ENCODE measurements at regions not wholly inside any gene's neighbourhood (a gene's known extent, or its start where the extent isn't known, plus 50 kb on each side); places are given as distances from the start of the nearest gene placed in this dataset.

DNA sequence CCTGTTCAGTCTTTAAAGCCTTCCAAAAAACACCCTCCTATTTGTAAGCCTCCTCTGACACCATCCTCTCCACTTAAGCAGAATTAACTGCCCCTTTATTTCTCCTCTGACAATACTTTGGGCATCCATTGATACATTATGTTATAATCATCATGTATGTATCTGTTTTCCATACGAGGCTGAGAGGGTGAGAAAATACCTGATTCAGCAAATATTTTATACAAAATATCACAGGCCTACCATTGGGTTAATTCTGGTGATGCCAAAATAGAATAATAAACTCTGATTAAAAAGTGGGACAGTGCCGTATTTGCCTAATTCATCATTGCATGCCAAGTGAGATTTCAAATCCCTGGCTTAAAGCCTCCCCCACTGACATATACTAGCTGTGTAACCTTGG lies 118.2 kb upstream of the ADAMTS9 start:
- Histone ChIP-seq H3K36me3 (ENCODE audit: control insufficient read depth, insufficient read depth, low read length) (no peaks in the 10 kb centered on the region), H3K27me3 (ENCODE audit: control insufficient read depth, insufficient read depth, low read length) (no peaks in the 10 kb centered on the region), H3K4me3 (ENCODE audit: low read depth, low read length) (no peak overlapping the region)
- TF ChIP-seq, protein P1, sequence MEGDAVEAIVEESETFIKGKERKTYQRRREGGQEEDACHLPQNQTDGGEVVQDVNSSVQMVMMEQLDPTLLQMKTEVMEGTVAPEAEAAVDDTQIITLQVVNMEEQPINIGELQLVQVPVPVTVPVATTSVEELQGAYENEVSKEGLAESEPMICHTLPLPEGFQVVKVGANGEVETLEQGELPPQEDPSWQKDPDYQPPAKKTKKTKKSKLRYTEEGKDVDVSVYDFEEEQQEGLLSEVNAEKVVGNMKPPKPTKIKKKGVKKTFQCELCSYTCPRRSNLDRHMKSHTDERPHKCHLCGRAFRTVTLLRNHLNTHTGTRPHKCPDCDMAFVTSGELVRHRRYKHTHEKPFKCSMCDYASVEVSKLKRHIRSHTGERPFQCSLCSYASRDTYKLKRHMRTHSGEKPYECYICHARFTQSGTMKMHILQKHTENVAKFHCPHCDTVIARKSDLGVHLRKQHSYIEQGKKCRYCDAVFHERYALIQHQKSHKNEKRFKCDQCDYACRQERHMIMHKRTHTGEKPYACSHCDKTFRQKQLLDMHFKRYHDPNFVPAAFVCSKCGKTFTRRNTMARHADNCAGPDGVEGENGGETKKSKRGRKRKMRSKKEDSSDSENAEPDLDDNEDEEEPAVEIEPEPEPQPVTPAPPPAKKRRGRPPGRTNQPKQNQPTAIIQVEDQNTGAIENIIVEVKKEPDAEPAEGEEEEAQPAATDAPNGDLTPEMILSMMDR (IDR thresholded peaks at IDR 0.05; ENCODE audit: insufficient read depth, low read depth, low read length) = no peak
- DNase-seq (ENCODE audit: low read depth) = no peak
- POLR2A ChIA-PET = no interaction called here
- CTCF ChIA-PET = no interaction called here

DNA sequence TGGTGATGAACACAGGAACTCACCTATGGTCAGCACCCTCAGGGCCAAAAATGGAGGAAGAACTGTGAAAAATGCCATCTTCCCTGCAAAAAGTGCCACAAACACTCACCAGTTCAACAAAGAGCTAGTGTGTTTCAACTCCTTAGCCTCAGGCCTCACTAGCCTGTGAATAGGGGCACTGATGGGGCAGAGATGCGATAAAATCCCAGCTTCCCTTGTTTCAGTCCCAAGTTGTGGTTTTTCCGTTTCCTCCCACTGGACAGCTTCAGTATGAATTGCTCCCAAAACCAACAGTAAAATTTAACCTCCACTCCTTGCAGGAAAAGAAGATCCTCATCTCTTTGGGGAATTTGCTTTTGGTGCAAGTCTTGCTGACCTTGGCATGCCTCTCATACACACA lies 117.4 kb upstream of the ADAMTS9 start:
- Histone ChIP-seq H3K27me3 (ENCODE audit: control insufficient read depth, insufficient read depth, low read length) (no peaks in the 10 kb centered on the region), H3K36me3 (ENCODE audit: control insufficient read depth, insufficient read depth, low read length) (no peaks in the 10 kb centered on the region), H3K4me3 (ENCODE audit: low read depth, low read length) (no peak overlapping the region)
- TF ChIP-seq, protein P1 (IDR thresholded peaks at IDR 0.05; ENCODE audit: insufficient read depth, low read depth, low read length) = no peak
- ChIA-PET CTCF (interaction anchor here (0.8 kb wide), 1 partner anchor 11 kb away, joined by 3 read pairs; no protein-coding TSS in a partner anchor), POLR2A (no interaction called here)
- no peak for DNase-seq (ENCODE audit: low read depth)

DNA sequence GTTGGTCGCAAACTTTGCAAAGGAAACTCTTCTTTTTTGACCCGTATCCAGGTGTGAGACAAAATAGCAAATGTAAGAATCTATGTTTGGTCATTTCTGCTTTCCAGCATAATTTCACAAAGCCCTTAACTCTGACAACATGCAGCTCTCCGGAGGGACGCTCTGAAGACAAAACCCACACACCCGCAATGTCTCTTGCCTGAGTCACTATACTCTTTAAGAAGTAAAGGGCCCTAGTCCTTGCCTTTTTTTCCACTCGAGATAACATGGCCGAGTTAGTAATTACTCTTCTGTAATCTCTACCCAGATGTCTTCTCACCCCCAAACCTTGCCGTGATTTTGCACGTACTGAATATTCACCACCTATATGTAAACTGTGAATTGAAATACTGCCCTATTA lies 115.7 kb upstream of the ADAMTS9 start:
- TF ChIP-seq, protein P1 (IDR thresholded peaks at IDR 0.05; ENCODE audit: insufficient read depth, low read depth, low read length) = no peak
- no peak for DNase-seq (ENCODE audit: low read depth)
- no peak overlapping the region for H3K4me3 ChIP-seq (ENCODE audit: low read depth, low read length)
- ChIA-PET CTCF (no interaction called here), POLR2A (no interaction called here)
- H3K36me3 ChIP-seq (ENCODE audit: control insufficient read depth, insufficient read depth, low read length) = no peaks in the 10 kb centered on the region
- H3K27me3 ChIP-seq (ENCODE audit: control insufficient read depth, insufficient read depth, low read length) = no peaks in the 10 kb centered on the region

DNA sequence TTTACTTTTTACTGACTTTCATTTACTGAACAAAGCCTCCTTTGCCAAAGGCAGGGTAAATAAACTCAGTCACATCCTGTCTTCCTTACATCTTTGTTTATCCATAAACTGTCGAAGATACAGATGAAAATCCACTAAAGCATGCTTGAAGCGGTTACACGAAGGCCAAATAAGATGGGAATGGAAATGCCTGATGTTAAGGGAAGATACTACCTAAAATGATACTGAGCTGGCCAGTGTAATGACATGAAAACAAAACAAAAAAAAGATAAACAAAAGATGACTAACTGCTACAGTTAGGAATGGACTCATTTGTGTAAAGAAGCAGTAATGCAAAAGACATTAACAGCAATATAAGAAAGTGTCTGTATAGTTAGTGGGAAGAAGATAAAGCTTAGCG lies 114.7 kb upstream of the ADAMTS9 start:
- TF ChIP-seq, protein P1 (IDR thresholded peaks at IDR 0.05; ENCODE audit: insufficient read depth, low read depth, low read length) = no peak
- H3K27me3 ChIP-seq (ENCODE audit: control insufficient read depth, insufficient read depth, low read length) = no peaks in the 10 kb centered on the region
- ChIA-PET POLR2A (no interaction called here), CTCF (interaction anchor here (0.5 to 0.7 kb wide), 2 partner anchors 31 to 681 kb away, joined by 3 read pairs; no protein-coding TSS in a partner anchor)
- H3K4me3 ChIP-seq (ENCODE audit: low read depth, low read length) = no peak overlapping the region
- DNase-seq (ENCODE audit: low read depth) = no peak
- no peaks in the 10 kb centered on the region for H3K36me3 ChIP-seq (ENCODE audit: control insufficient read depth, insufficient read depth, low read length)

DNA sequence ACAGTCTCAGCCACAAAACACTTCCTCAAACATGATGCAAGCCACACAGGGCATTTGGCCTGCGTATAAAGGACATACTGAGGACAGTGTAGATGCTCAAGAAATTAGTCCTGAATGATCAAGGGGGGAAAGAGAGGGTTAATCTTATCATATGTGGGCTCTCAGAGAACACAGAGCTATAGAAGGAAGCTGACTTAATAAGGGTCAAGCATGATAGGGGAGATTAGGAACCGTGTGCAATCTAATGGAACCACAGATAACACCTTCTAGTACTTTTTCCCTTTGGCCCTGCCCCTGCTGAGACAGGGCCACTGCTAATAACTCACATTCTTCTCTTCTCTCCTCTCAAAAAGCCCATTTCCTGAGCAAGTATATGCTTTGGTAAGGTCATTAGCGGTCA lies 114.1 kb upstream of the ADAMTS9 start:
- no peaks in the 10 kb centered on the region for H3K27me3 ChIP-seq (ENCODE audit: control insufficient read depth, insufficient read depth, low read length)
- CTCF ChIA-PET = no interaction called here
- TF ChIP-seq, protein P1 (IDR thresholded peaks at IDR 0.05; ENCODE audit: insufficient read depth, low read depth, low read length) = no peak
- no peaks in the 10 kb centered on the region for H3K36me3 ChIP-seq (ENCODE audit: control insufficient read depth, insufficient read depth, low read length)
- POLR2A ChIA-PET = no interaction called here
- DNase-seq (ENCODE audit: low read depth) = no peak
- no peak overlapping the region for H3K4me3 ChIP-seq (ENCODE audit: low read depth, low read length)

All from BJ (cell line).